PC-3 (cell line): ENCODE measurements at regions not wholly inside any gene's neighbourhood (a gene's known extent, or its start where the extent isn't known, plus 50 kb on each side); places are given as distances from the start of the nearest gene placed in this dataset.

ENCODE experiments used
- EZH2phosphoT487 ChIP-seq: fragments of 300-600 bp; sonication (generic); IDR thresholded peaks from 2 replicates; pipeline ENCODE4 v1.6.1; 2018; ENCODE audit warnings: mild to moderate bottlenecking, antibody characterized with exemption, low read length, borderline replicate concordance
- TF ChIP-seq, protein P1 (sequence below): fragments of 300-600 bp; sonication (generic); conservative IDR thresholded peaks from 2 replicates; pipeline ENCODE4 v1.5.1; 2017; ENCODE audit warnings: antibody characterized with exemption, low read depth, mild to moderate bottlenecking, low read length

DNA sequence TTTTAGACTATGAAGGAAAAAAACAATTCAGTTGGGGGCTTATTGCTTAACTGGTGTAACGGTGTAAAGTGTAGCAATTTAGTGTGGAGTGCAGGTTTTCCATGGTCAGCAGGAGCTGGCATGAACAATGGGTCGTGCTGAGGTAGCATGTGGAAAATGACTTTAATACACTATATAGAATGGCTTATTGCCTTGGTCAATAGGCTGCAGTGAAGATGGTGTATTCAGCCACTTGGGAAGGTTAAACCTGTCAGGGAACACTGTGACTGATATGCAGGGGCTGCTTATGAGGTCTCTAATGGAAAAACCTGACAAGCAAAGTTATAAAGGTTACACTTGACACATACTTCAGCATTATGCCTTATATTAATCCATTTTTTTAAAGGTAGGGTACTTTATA lies 764.7 kb upstream of the ARRDC3 start:
- TF ChIP-seq, protein P1, sequence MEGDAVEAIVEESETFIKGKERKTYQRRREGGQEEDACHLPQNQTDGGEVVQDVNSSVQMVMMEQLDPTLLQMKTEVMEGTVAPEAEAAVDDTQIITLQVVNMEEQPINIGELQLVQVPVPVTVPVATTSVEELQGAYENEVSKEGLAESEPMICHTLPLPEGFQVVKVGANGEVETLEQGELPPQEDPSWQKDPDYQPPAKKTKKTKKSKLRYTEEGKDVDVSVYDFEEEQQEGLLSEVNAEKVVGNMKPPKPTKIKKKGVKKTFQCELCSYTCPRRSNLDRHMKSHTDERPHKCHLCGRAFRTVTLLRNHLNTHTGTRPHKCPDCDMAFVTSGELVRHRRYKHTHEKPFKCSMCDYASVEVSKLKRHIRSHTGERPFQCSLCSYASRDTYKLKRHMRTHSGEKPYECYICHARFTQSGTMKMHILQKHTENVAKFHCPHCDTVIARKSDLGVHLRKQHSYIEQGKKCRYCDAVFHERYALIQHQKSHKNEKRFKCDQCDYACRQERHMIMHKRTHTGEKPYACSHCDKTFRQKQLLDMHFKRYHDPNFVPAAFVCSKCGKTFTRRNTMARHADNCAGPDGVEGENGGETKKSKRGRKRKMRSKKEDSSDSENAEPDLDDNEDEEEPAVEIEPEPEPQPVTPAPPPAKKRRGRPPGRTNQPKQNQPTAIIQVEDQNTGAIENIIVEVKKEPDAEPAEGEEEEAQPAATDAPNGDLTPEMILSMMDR = no peak
- no peak for TF ChIP-seq EZH2phosphoT487
